Kidney (tissue), 13 donors: ENCODE measurements at regions not wholly inside any gene's neighbourhood (a gene's known extent, or its start where the extent isn't known, plus 50 kb on each side); places are given as distances from the start of the nearest gene placed in this dataset.

Source experiments
- DNase-seq, 5 donors: peaks; one replicate each; pipeline ENCODE4 v3.0.0-alpha.2; 2013 to 2020
- FAIRE-seq: peaks from 2 replicates; lab custom pipeline; 2012; peaks lifted over from hg19 to GRCh38; lab: Jason Lieb, UNC
- H3K27ac ChIP-seq, 2 donors: one replicate each; pipeline ENCODE4 v1.7.0; 2013; ENCODE audit warnings: low read depth in 2 of 2, low read length in 2 of 2, inconsistent platforms in 1 of 2
- H3K27me3 ChIP-seq: one replicate; pipeline ENCODE4 v1.7.1; 2013; ENCODE audit warnings: low read length, inconsistent platforms; ENCODE audit not compliant: control insufficient read depth, insufficient read depth
- H3K36me3 ChIP-seq, 3 donors: one replicate each; pipeline versions ENCODE4 v1.7.0 to v1.7.1; 2013; ENCODE audit warnings: low read length in 3 of 3, control low read depth in 1 of 3, inconsistent platforms in 1 of 3; ENCODE audit not compliant: insufficient read depth in 3 of 3, control insufficient read depth in 2 of 3
- H3K4me1 ChIP-seq, 3 donors: one replicate each; pipeline versions ENCODE4 v1.7.0 to v1.7.1; 2013; ENCODE audit warnings: low read length in 3 of 3, inconsistent platforms in 1 of 3, low read depth in 1 of 3; ENCODE audit not compliant: control insufficient read depth in 2 of 3, insufficient read depth in 2 of 3
- H3K4me3 ChIP-seq, 3 donors: one replicate each; pipeline versions ENCODE4 v1.7.0 to v1.8.1; 2013; ENCODE audit warnings: low read length in 3 of 3, control low read depth in 1 of 3, inconsistent platforms in 1 of 3
- H3K9ac ChIP-seq, 3 donors: one replicate each; pipeline versions ENCODE4 v1.7.0 to v1.7.1; 2013; ENCODE audit warnings: low read length in 3 of 3, control low read depth in 1 of 3, inconsistent platforms in 1 of 3
- H3K9me3 ChIP-seq, 3 donors: one replicate each; pipeline versions ENCODE4 v1.7.0 to v1.7.1; 2013; ENCODE audit warnings: low read length in 3 of 3, control low read depth in 1 of 3, inconsistent platforms in 1 of 3; ENCODE audit not compliant: control insufficient read depth in 2 of 3, insufficient read depth in 1 of 3
- CTCF ChIP-seq: IDR thresholded peaks from 3 replicates; pipeline ENCODE4 v1.5.1; 2012; ENCODE audit warnings: mild to moderate bottlenecking, moderate library complexity, borderline replicate concordance; ENCODE audit not compliant: insufficient read depth; ENCODE audit errors: extremely low read depth
- intact Hi-C: fragments of 100-400 bp; cut with DNase I; formaldehyde crosslinking; loops from one replicate; pipeline ENCODE4 v1.11.1; 2022
- donor health status: control.
- donor health status: control.
- donor health status: control.
- donor health status: control.
- donor health status: control.
- donor health status: DM: yes; HTN: yes; CAD: no.
- donor health status: Normal renal cell carcinoma (clear cell type).

DNA sequence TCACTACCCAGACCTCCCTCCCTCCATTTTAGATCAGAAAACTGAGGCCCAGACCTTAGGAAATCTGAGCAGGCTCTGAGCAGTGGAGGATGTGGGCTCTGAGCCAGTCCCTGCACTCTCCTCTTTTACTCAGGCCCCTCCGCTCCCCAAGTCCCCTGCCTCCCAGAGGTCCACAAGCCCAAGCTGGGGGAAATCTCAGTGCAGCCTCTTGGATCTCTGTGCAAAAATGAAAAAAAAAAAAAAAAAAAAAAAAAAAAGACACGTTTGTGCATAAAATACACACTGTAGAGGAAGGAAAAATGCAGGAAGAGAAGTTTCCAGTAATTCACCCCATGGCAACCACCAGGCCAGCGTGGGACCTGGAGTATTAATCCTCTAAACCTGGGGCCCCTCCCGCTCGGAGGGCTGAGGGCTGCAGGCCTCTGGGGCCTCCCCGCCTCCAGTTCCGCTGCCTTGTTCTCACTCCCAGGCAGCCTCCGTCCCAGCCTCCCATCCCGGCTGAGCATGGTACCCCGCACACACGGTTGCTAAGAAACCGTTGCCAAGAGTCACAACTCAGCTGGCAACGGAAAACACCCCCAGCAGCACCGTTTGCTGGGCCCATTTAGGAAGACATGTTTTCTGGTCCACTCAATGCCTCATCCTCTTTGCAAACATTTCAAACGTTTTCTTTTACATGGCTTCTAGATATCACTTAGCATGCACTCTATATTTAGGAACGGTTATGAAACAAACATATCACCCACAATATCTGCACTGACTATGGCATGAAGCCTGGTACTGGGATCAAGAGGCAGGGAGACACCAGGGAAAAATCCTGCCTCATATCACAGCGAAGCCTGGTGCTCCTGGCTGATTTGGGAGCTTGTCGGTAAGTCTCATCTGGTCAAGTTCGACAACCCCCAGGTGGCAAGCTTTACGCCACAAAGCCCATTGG, 227.5 kb downstream of the CTTN start:
- H3K36me3 ChIP-seq: no peaks in the 10 kb centered on the region
- H3K9ac ChIP-seq: no peak overlapping the region
- peaks cover 0 to 4% (median 3%) of the 10 kb centered on the region in 3 donors for H3K4me1 ChIP-seq
- DNase-seq: peak in 2 of 5 donors; percentile 41 to 43
- no peak overlapping the region for H3K27ac ChIP-seq
- intact Hi-C loops: no loop called here
- H3K27me3 ChIP-seq: no peaks in the 10 kb centered on the region
- no peak overlapping the region for H3K4me3 ChIP-seq
- no peak for FAIRE-seq
- no peak for TF ChIP-seq CTCF
- no peaks in the 10 kb centered on the region for H3K9me3 ChIP-seq

DNA sequence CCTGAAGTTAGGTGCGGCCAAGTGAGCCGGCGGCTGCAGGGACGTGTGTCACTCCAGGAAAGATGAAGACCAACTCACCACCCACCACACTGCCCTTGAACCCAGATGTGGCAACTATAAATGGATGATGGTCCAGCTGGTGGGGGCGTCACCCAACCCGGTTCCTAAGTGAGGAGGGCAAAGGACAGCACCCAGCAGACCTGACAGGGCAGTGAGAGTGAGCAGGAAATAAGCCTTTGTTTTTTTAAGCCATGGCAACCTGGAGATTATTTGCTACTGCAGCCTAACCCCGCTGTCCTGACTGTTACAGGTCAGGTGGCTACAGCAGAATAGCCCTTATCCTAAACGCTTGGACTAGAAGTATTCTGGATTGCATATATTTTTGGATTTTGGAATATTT, 228.9 kb downstream of the CTTN start:
- no peaks in the 10 kb centered on the region for H3K27me3 ChIP-seq

GRCh38 chr11:70628176-70628854, 230.0 kb downstream of the CTTN start:
- intact Hi-C loops: no loop called here
- no peak overlapping the region for H3K27ac ChIP-seq
- no peak for TF ChIP-seq CTCF
- FAIRE-seq: no peak
- H3K27me3 ChIP-seq: no peaks in the 10 kb centered on the region
- peaks cover 0 to 4% (median 3%) of the 10 kb centered on the region in 3 donors for H3K4me1 ChIP-seq
- H3K4me3 ChIP-seq: no peak overlapping the region
- H3K36me3 ChIP-seq: no peaks in the 10 kb centered on the region
- DNase-seq: no peak
- no peaks in the 10 kb centered on the region for H3K9me3 ChIP-seq
- no peak overlapping the region for H3K9ac ChIP-seq

More for the DNA sequence above, 228.9 kb downstream of the CTTN start:
- no peak for TF ChIP-seq CTCF
- Histone ChIP-seq H3K27ac (no peak overlapping the region), H3K4me1 (peaks cover 0 to 4% (median 3%) of the 10 kb centered on the region in 3 donors), H3K36me3 (no peaks in the 10 kb centered on the region), H3K9ac (no peak overlapping the region), H3K9me3 (no peaks in the 10 kb centered on the region), H3K4me3 (no peak overlapping the region)
- DNase-seq: no peak
- no peak for FAIRE-seq
- intact Hi-C loops: no loop called here
